BLaER1 treated with 17β-estradiol and CSF1 and Interleukin-3, amounts not matched to agents 10 nM and 100 nM (cell line): ENCODE measurements at regions not wholly inside any gene's neighbourhood (a gene's known extent, or its start where the extent isn't known, plus 50 kb on each side); places are given as distances from the start of the nearest gene placed in this dataset.
A peak's percentile ranks its signal among the peaks of the same experiment; 100 is the strongest.

Source experiments
- H3K27ac ChIP-seq, 11 experiments: shearing (Covaris generic); formaldehyde crosslinking; 2 replicates each; pipeline ENCODE4 v1.8.1; 2022
- H3K27me3 ChIP-seq, 11 experiments: shearing (Covaris generic); formaldehyde crosslinking; 2 replicates each; pipeline ENCODE4 v1.8.1; 2022
- H3K36me3 ChIP-seq, 11 experiments: shearing (Covaris generic); formaldehyde crosslinking; 2 replicates each; pipeline ENCODE4 v1.8.1; 2022
- H3K4me1 ChIP-seq, 10 experiments: shearing (Covaris generic); formaldehyde crosslinking; 2 replicates each; pipeline ENCODE4 v1.8.1; 2022
- H3K4me2 ChIP-seq, 11 experiments: shearing (Covaris generic); formaldehyde crosslinking; 2 replicates each; pipeline ENCODE4 v1.8.1; 2022
- H3K4me3 ChIP-seq, 10 experiments: shearing (Covaris generic); formaldehyde crosslinking; 2 replicates each; pipeline ENCODE4 v1.8.1; 2022
- H3K9ac ChIP-seq, 11 experiments: shearing (Covaris generic); formaldehyde crosslinking; 2 replicates each; pipeline ENCODE4 v1.8.1; 2022
- H3K9me3 ChIP-seq, 11 experiments: shearing (Covaris generic); formaldehyde crosslinking; replicated peaks in 1 of 11; 2 replicates each; pipeline ENCODE4 v1.8.1; 2022
- H4K20me1 ChIP-seq, 11 experiments: shearing (Covaris generic); formaldehyde crosslinking; 2 replicates each; pipeline ENCODE4 v1.8.1; 2022
- Cebpa-rat ChIP-seq, 11 experiments: shearing (Covaris generic); IDR thresholded peaks; 2 replicates each; pipeline ENCODE4 v1.8.1; 2022

- H3K27ac ChIP-seq, result no peak overlapping the region
- no peak for TF ChIP-seq Cebpa-rat (IDR thresholded peaks at IDR 0.05)
- H3K27me3 ChIP-seq, result no peaks in the 10 kb centered on the region
- H3K9ac ChIP-seq, result no peak overlapping the region
- H3K4me1 ChIP-seq, result no peaks in the 10 kb centered on the region
- no peak overlapping the region for H3K4me3 ChIP-seq
- H3K4me2 ChIP-seq, result no peak overlapping the region
- H4K20me1 ChIP-seq, result no peaks in the 10 kb centered on the region
- no peaks in the 10 kb centered on the region for H3K36me3 ChIP-seq
- no peaks in the 10 kb centered on the region for H3K9me3 ChIP-seq
These were observed 435.2 kb upstream of the LRATD1 start for GRCh38 chr2:14197293-14197692.

- no peaks in the 10 kb centered on the region for H3K9me3 ChIP-seq
- no peaks in the 10 kb centered on the region for H3K36me3 ChIP-seq
- H3K9ac ChIP-seq, result no peak overlapping the region
- no peak overlapping the region for H3K4me3 ChIP-seq
- no peak overlapping the region for H3K4me2 ChIP-seq
- no peaks in the 10 kb centered on the region for H3K4me1 ChIP-seq
- H3K27me3 ChIP-seq, result no peaks in the 10 kb centered on the region
- H3K27ac ChIP-seq, result no peak overlapping the region
- TF ChIP-seq Cebpa-rat (IDR thresholded peaks at IDR 0.05), result no peak
- no peaks in the 10 kb centered on the region for H4K20me1 ChIP-seq
These were observed 433.5 kb upstream of the LRATD1 start for GRCh38 chr2:14199040-14199439.

DNA sequence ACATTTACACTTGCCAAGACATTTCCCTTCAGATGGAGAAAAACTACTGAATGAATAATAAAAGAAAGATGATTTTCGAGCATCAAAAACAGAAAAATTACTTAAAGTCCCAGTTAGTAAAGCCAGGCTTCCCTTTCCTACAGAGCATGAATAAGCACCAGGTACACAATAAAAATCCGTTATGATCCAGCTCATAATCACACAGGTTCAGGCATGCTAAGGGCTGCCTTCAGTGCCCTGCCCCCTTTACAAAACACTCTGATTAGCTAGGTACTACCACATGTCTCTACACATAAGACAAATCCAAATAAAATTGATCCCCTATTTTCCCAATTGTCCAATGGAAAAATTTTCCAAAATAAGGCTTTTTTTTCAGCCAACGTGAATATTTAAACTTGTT lies 413.2 kb upstream of the LRATD1 start:
- Histone ChIP-seq H3K9ac (no peak overlapping the region), H3K27ac (no peak overlapping the region), H3K4me2 (no peak overlapping the region), H3K4me1 (peaks cover 0 to 13% (median 0%) of the 10 kb centered on the region in 10 experiments; a peak in 2 of 20 replicates), H3K27me3 (no peaks in the 10 kb centered on the region), H3K9me3 (no peaks in the 10 kb centered on the region), H3K4me3 (no peak overlapping the region), H3K36me3 (no peaks in the 10 kb centered on the region), H4K20me1 (no peaks in the 10 kb centered on the region)
- TF ChIP-seq Cebpa-rat (IDR thresholded peaks at IDR 0.05), result no peak

DNA sequence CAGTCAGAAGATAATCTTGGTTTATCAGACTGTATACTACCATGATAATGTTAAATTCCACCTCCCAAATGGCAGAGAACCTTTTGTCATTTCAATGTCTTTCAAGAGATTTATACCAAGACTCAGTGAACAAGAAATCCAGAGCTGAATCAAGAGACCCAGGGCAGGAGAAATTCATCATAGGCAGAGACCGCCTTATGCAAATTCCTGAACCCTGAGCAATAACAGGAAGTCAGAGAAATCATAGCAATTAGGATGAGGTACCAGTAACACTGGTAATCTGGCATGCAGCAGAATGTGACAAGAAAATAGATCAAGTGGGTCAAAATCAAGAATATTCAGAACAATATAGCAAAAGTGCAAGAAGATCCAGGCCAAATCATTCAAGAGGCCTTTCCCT lies 412.4 kb upstream of the LRATD1 start:
- no peak overlapping the region for H3K27ac ChIP-seq
- no peak overlapping the region for H3K4me2 ChIP-seq
- no peaks in the 10 kb centered on the region for H3K36me3 ChIP-seq
- H3K4me3 ChIP-seq, result no peak overlapping the region
- no peaks in the 10 kb centered on the region for H3K9me3 ChIP-seq
- H4K20me1 ChIP-seq, result no peaks in the 10 kb centered on the region
- H3K9ac ChIP-seq, result no peak overlapping the region
- H3K4me1 ChIP-seq, result peaks cover 0 to 13% (median 0%) of the 10 kb centered on the region in 10 experiments; a peak in 2 of 20 replicates
- TF ChIP-seq Cebpa-rat (IDR thresholded peaks at IDR 0.05), result no peak
- H3K27me3 ChIP-seq, result no peaks in the 10 kb centered on the region

GRCh38 chr2:14221466-14221865 lies 411.1 kb upstream of the LRATD1 start:
- TF ChIP-seq Cebpa-rat (IDR thresholded peaks at IDR 0.05), result no peak
- Histone ChIP-seq H3K4me3 (no peak overlapping the region), H3K9me3 (no peaks in the 10 kb centered on the region), H3K27ac (no peak overlapping the region), H4K20me1 (no peaks in the 10 kb centered on the region), H3K36me3 (no peaks in the 10 kb centered on the region), H3K4me2 (peak overlapping the region in 1 of 11 experiments; percentile 17; a peak in 1 of 22 replicates), H3K9ac (no peak overlapping the region), H3K27me3 (no peaks in the 10 kb centered on the region), H3K4me1 (peaks cover 0 to 13% (median 0%) of the 10 kb centered on the region in 10 experiments; a peak in 6 of 20 replicates)

- Histone ChIP-seq H3K9ac (no peak overlapping the region), H3K36me3 (no peaks in the 10 kb centered on the region), H3K4me1 (peaks cover 0 to 13% (median 3%) of the 10 kb centered on the region in 10 experiments; a peak in 7 of 20 replicates), H3K27ac (no peak overlapping the region), H3K9me3 (no peaks in the 10 kb centered on the region), H3K4me3 (no peak overlapping the region), H3K4me2 (no peak overlapping the region), H3K27me3 (no peaks in the 10 kb centered on the region), H4K20me1 (no peaks in the 10 kb centered on the region)
- no peak for TF ChIP-seq Cebpa-rat (IDR thresholded peaks at IDR 0.05)
These were observed 408.9 kb upstream of the LRATD1 start for GRCh38 chr2:14223576-14223975.

GRCh38 chr2:14231391-14231898 lies 401.1 kb upstream of the LRATD1 start:
- H3K4me3 ChIP-seq, result no peak overlapping the region
- H3K27me3 ChIP-seq, result no peaks in the 10 kb centered on the region
- no peak overlapping the region for H3K9ac ChIP-seq
- H3K4me2 ChIP-seq, result peak overlapping the region in 1 of 11 experiments; percentile 78; a peak in 1 of 22 replicates
- peak overlapping the region in 1 of 11 experiments; percentile 27; a peak in 2 of 22 replicates for H3K27ac ChIP-seq
- H3K4me1 ChIP-seq, result peaks cover 28 to 56% (median 34%) of the 10 kb centered on the region in 10 experiments
- H4K20me1 ChIP-seq, result no peaks in the 10 kb centered on the region
- peaks cover 0 to 10% (median 0%) of the 10 kb centered on the region in 11 experiments; a peak in 3 of 22 replicates for H3K9me3 ChIP-seq
- TF ChIP-seq Cebpa-rat (IDR thresholded peaks at IDR 0.05), result no peak
- H3K36me3 ChIP-seq, result no peaks in the 10 kb centered on the region

- H3K27ac ChIP-seq, result peak overlapping the region in 1 of 11 experiments; percentile 27; a peak in 2 of 22 replicates
- H3K4me3 ChIP-seq, result no peak overlapping the region
- H4K20me1 ChIP-seq, result no peaks in the 10 kb centered on the region
- TF ChIP-seq Cebpa-rat (IDR thresholded peaks at IDR 0.05), result no peak
- peaks cover 29 to 62% (median 36%) of the 10 kb centered on the region in 10 experiments for H3K4me1 ChIP-seq
- H3K9me3 ChIP-seq, result peaks cover 0 to 10% (median 0%) of the 10 kb centered on the region in 11 experiments; a peak in 3 of 22 replicates
- H3K27me3 ChIP-seq, result no peaks in the 10 kb centered on the region
- H3K4me2 ChIP-seq, result peak overlapping the region in 2 of 11 experiments; percentile 46 to 78; a peak in 3 of 22 replicates
- no peaks in the 10 kb centered on the region for H3K36me3 ChIP-seq
- H3K9ac ChIP-seq, result no peak overlapping the region
These were observed 400.3 kb upstream of the LRATD1 start for GRCh38 chr2:14232217-14232616.

DNA sequence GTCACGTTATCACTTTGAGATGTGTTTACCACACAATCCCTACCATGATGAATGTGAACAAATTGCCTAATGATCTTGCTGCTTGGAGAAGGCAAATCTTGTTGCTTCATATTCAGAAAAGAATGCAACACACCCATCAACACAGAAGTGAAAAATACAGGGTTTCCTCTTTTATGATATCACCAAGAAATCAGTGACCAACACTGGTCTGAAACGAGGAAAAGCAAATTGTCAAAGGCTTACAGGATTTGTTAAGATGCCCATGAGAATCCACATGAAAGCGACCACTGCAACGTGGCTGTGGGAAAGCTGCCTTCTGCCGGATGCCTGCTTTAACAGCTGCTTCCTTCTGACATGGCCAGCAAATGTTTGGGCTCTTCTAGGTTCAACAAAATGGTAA lies 397.6 kb upstream of the LRATD1 start:
- H3K4me3 ChIP-seq, result no peak overlapping the region
- peak overlapping the region; percentile 83 to 96 (median 89) for H3K27ac ChIP-seq
- no peaks in the 10 kb centered on the region for H3K36me3 ChIP-seq
- peak in 10 of 11 experiments; percentile 80 to 99 (median 94); a peak in 21 of 22 replicates for TF ChIP-seq Cebpa-rat (IDR thresholded peaks at IDR 0.05)
- H3K9ac ChIP-seq, result peak overlapping the region; percentile 42 to 76 (median 68); a peak in 20 of 22 replicates
- peak overlapping the region; percentile 53 to 79 (median 70) for H3K4me2 ChIP-seq
- H4K20me1 ChIP-seq, result no peaks in the 10 kb centered on the region
- peaks cover 29 to 54% (median 35%) of the 10 kb centered on the region in 10 experiments for H3K4me1 ChIP-seq
- peaks cover 0 to 10% (median 0%) of the 10 kb centered on the region in 11 experiments; a peak in 3 of 22 replicates for H3K9me3 ChIP-seq
- no peaks in the 10 kb centered on the region for H3K27me3 ChIP-seq

DNA sequence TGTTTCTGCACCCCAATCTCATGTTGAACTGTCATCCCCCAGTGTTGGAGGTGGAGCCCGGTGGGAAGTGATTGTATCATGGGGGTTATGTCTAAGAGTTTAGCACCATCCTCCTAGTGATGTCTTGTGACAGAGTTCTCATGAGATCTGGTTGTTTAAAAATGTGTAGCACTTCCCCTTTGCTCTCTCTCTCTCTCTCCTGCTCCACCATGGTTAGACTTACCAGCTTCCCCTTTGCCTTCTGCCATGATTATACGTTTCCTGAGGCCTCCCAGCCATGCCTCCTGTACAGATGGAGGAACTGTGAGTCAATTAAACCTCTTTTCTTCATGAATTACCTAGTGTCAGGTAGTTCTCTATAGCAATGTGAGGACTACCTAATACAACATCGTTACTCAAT lies 396.9 kb upstream of the LRATD1 start:
- Histone ChIP-seq H4K20me1 (no peaks in the 10 kb centered on the region), H3K4me1 (peaks cover 29 to 54% (median 35%) of the 10 kb centered on the region in 10 experiments), H3K9me3 (peaks cover 0 to 10% (median 0%) of the 10 kb centered on the region in 11 experiments; a peak in 3 of 22 replicates), H3K4me3 (no peak overlapping the region), H3K36me3 (no peaks in the 10 kb centered on the region), H3K9ac (peak overlapping the region; percentile 42 to 76 (median 68); a peak in 19 of 22 replicates), H3K27ac (peak overlapping the region; percentile 83 to 96 (median 89)), H3K4me2 (peak overlapping the region; percentile 49 to 79 (median 66)), H3K27me3 (no peaks in the 10 kb centered on the region)
- TF ChIP-seq Cebpa-rat (IDR thresholded peaks at IDR 0.05), result no peak
